Endothelial cell of umbilical vein (primary cell): ENCODE measurements at regions not wholly inside any gene's neighbourhood (a gene's known extent, or its start where the extent isn't known, plus 50 kb on each side); places are given as distances from the start of the nearest gene placed in this dataset.

Source experiments
- BruUV-seq: library from RNA; stranded (reverse); fragments of 400-500 nt; replicated peaks from 2 replicates; lab custom pipeline; 2021; lab: Mats Ljungman, UMichigan
- CTCF ChIA-PET: fragments of 300-600, 350-600 bp; sonication (Branson Sonifier 250); formaldehyde crosslinking; loops from one replicate; lab custom pipeline; 2021; ENCODE audit warnings: antibody characterized with exemption, inconsistent platforms; lab: Charles Lee
- POLR2A ChIA-PET: fragments of 300-600, 350-600 bp; sonication (Branson Sonifier 250); formaldehyde crosslinking; loops from one replicate; lab custom pipeline; 2021; ENCODE audit warnings: antibody characterized with exemption, inconsistent platforms; lab: Charles Lee
- DNase-seq: peaks from one replicate; pipeline ENCODE4 v3.0.0-alpha.2; 2011; ENCODE audit warnings: low read depth, low spot score
- FAIRE-seq: peaks from 2 replicates; lab custom pipeline; 2011; peaks lifted over from hg19 to GRCh38; lab: Jason Lieb, UNC
- H2AFZ ChIP-seq: 2 replicates; pipeline ENCODE4 v1.6.0; 2012; ENCODE audit warnings: low read depth, low read length, control low read depth, inconsistent platforms
- H3K27ac ChIP-seq: 2 replicates; pipeline ENCODE4 v1.5.1; 2011; ENCODE audit warnings: low read depth, mild to moderate bottlenecking, control low read depth, low read length, moderate library complexity; ENCODE audit not compliant: insufficient read depth
- H3K27me3 ChIP-seq, 2 experiments: 2 replicates each; pipeline versions ENCODE4 v1.6.0 to v1.6.1; 2011; ENCODE audit warnings: low read length in 2 of 2, mixed read lengths in 1 of 2; ENCODE audit not compliant: control insufficient read depth in 2 of 2, insufficient read depth in 2 of 2
- H3K36me3 ChIP-seq, 2 experiments: 2 replicates in 1 of 2; 3 replicates in 1 of 2; pipeline ENCODE4 v1.5.1; 2011; ENCODE audit warnings: low read length in 2 of 2, mild to moderate bottlenecking in 1 of 2, moderate library complexity in 1 of 2; ENCODE audit not compliant: control insufficient read depth in 2 of 2, insufficient read depth in 2 of 2; ENCODE audit errors: extremely low read depth in 1 of 2
- H3K4me1 ChIP-seq: 3 replicates; pipeline ENCODE4 v1.5.1; 2011; ENCODE audit warnings: mild to moderate bottlenecking, low read length; ENCODE audit not compliant: control insufficient read depth, insufficient read depth; ENCODE audit errors: extremely low read depth
- H3K4me2 ChIP-seq: 2 replicates; pipeline ENCODE4 v1.6.1; 2011; ENCODE audit warnings: low read length, control low read depth, mixed read lengths; ENCODE audit not compliant: insufficient read depth
- H3K4me3 ChIP-seq, 3 experiments: fragments of 200-600 bp in 1 of 3; sonication (generic), shearing (Covaris generic) in 1 of 3; replicated peaks in 1 of 3; 2 replicates each; pipeline ENCODE4 v1.5.1; 2011 to 2016; ENCODE audit warnings: control low read depth in 3 of 3, low read length in 3 of 3, mild to moderate bottlenecking in 2 of 3, inconsistent platforms in 1 of 3, low read depth in 1 of 3, moderate library complexity in 1 of 3; ENCODE audit not compliant: insufficient read depth in 1 of 3
- H3K79me2 ChIP-seq: 2 replicates; pipeline ENCODE4 v1.6.0; 2012; ENCODE audit warnings: low read length, inconsistent platforms; ENCODE audit not compliant: control insufficient read depth, insufficient read depth
- H3K9ac ChIP-seq: replicated peaks from 2 replicates; pipeline ENCODE3; 2011; ENCODE audit warnings: low read length, control low read depth; ENCODE audit not compliant: insufficient read depth; ENCODE audit errors: extremely low read depth
- H3K9me1 ChIP-seq: replicated peaks from 3 replicates; pipeline ENCODE4 v1.6.0; 2011; ENCODE audit warnings: mild to moderate bottlenecking, low read length; ENCODE audit not compliant: control insufficient read depth, insufficient read depth; ENCODE audit errors: extremely low read depth
- H3K9me3 ChIP-seq: replicated peaks from 2 replicates; pipeline ENCODE4 v1.5.1; 2012; ENCODE audit warnings: low read length, inconsistent platforms; ENCODE audit not compliant: control insufficient read depth, insufficient read depth
- H4K20me1 ChIP-seq: replicated peaks from 2 replicates; pipeline ENCODE3; 2011; ENCODE audit warnings: mild to moderate bottlenecking, low read length; ENCODE audit not compliant: control insufficient read depth, insufficient read depth; ENCODE audit errors: extremely low read depth
- EZH2 ChIP-seq: IDR thresholded peaks from 2 replicates; pipeline ENCODE4 v1.6.1; 2012; ENCODE audit warnings: borderline replicate concordance, low read depth, mild to moderate bottlenecking, moderate library complexity, low read length, inconsistent platforms; ENCODE audit not compliant: severe bottlenecking
- FOS ChIP-seq: IDR thresholded peaks from 2 replicates; pipeline ENCODE4 v1.6.1; 2011; ENCODE audit warnings: mild to moderate bottlenecking, low read length, moderate library complexity, borderline replicate concordance; ENCODE audit not compliant: insufficient read depth
- GATA2 ChIP-seq: IDR thresholded peaks from 2 replicates; pipeline ENCODE4 v1.7.0; 2011; ENCODE audit warnings: low read depth, mild to moderate bottlenecking, moderate library complexity, mixed read lengths, low read length; ENCODE audit not compliant: insufficient read length, insufficient read depth
- JUN ChIP-seq: IDR thresholded peaks from 2 replicates; pipeline ENCODE4 v1.6.1; 2011; ENCODE audit warnings: borderline replicate concordance, low read depth; ENCODE audit not compliant: insufficient read length, insufficient read depth
- MYC ChIP-seq: IDR thresholded peaks from one replicate; pipeline ENCODE4 v1.6.1; 2011; ENCODE audit warnings: mild to moderate bottlenecking, low read depth, low read length
- POLR2A ChIP-seq: IDR thresholded peaks from 2 replicates; pipeline ENCODE4 v1.6.1; 2012; ENCODE audit warnings: low read depth, mild to moderate bottlenecking, control low read depth, low read length
- POLR2AphosphoS5 ChIP-seq: IDR thresholded peaks from 2 replicates; pipeline ENCODE4 v1.6.1; 2012; ENCODE audit warnings: low read depth, mild to moderate bottlenecking, control low read depth, low read length, moderate library complexity; ENCODE audit not compliant: insufficient read depth
- dilution Hi-C: fragments of 300-500 bp; cut with MboI; formaldehyde crosslinking; loops from one replicate; pipeline ENCODE4 v1.15.0; 2019; ENCODE audit warnings: low sequenced_read_pairs; ENCODE audit not compliant: extremely low pct_ligation_motif_present
- intact Hi-C: fragments of 100-400 bp; cut with micrococcal nuclease; formaldehyde crosslinking; loops from one replicate; pipeline ENCODE4 v1.10.0; 2022
- TF ChIP-seq, protein P1 (sequence below): IDR thresholded peaks from 2 replicates; pipeline ENCODE4 v1.6.1; 2011; ENCODE audit not compliant: insufficient read depth, insufficient read length
- TF ChIP-seq, protein P2 (sequence below), 2 donors: IDR thresholded peaks; 1 replicate in 1 of 2; 2 replicates in 1 of 2; pipeline ENCODE4 v1.5.1; 2011; ENCODE audit warnings: low read length in 2 of 2, mild to moderate bottlenecking in 2 of 2, moderate library complexity in 2 of 2, control low read depth in 1 of 2, inconsistent platforms in 1 of 2, low read depth in 1 of 2; ENCODE audit not compliant: insufficient read depth in 1 of 2; ENCODE audit errors: extremely low read depth in 1 of 2

GRCh38 chr14:75375983-75376382 is 51.8 kb upstream of the JDP2 start:
- no peak overlapping the region for H2AFZ ChIP-seq
- H3K79me2 ChIP-seq, result no peaks in the 10 kb centered on the region
- no peak overlapping the region for H3K4me2 ChIP-seq
- dilution Hi-C loops, result no loop called here
- intact Hi-C loops, result no loop called here
- H3K27ac ChIP-seq, result no peak overlapping the region
- CTCF ChIA-PET, result no interaction called here
- peaks cover 12 to 13% of the 10 kb centered on the region in 2 experiments for H3K27me3 ChIP-seq
- no peak for TF ChIP-seq GATA2
- TF ChIP-seq POLR2AphosphoS5, result no peak
- TF ChIP-seq, protein P1, sequence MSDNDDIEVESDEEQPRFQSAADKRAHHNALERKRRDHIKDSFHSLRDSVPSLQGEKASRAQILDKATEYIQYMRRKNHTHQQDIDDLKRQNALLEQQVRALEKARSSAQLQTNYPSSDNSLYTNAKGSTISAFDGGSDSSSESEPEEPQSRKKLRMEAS, result no peak
- no peak for TF ChIP-seq FOS
- TF ChIP-seq, protein P2, sequence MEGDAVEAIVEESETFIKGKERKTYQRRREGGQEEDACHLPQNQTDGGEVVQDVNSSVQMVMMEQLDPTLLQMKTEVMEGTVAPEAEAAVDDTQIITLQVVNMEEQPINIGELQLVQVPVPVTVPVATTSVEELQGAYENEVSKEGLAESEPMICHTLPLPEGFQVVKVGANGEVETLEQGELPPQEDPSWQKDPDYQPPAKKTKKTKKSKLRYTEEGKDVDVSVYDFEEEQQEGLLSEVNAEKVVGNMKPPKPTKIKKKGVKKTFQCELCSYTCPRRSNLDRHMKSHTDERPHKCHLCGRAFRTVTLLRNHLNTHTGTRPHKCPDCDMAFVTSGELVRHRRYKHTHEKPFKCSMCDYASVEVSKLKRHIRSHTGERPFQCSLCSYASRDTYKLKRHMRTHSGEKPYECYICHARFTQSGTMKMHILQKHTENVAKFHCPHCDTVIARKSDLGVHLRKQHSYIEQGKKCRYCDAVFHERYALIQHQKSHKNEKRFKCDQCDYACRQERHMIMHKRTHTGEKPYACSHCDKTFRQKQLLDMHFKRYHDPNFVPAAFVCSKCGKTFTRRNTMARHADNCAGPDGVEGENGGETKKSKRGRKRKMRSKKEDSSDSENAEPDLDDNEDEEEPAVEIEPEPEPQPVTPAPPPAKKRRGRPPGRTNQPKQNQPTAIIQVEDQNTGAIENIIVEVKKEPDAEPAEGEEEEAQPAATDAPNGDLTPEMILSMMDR (IDR thresholded peaks at IDR 0.05; ENCODE audit: extremely low read depth in 1 of 2, insufficient read depth in 1 of 2, low read depth in 1 of 2, low read length in 2 of 2), result no peak
- TF ChIP-seq JUN, result no peak
- no peak for TF ChIP-seq MYC
- TF ChIP-seq EZH2, result no peak
- no peak for TF ChIP-seq POLR2A
- H4K20me1 ChIP-seq, result no peaks in the 10 kb centered on the region
- POLR2A ChIA-PET, result no interaction called here
- DNase-seq, result no peak
- no peaks in the 10 kb centered on the region for H3K36me3 ChIP-seq
- no peaks in the 10 kb centered on the region for H3K4me1 ChIP-seq
- H3K4me3 ChIP-seq, result no peak overlapping the region
- BruUV-seq, result no TSS peak
- no peaks in the 10 kb centered on the region for H3K9me3 ChIP-seq
- no peaks in the 10 kb centered on the region for H3K9me1 ChIP-seq
- FAIRE-seq, result no peak
- H3K9ac ChIP-seq, result no peak overlapping the region
